ENCODE measurements at regions not wholly inside any gene's neighbourhood (a gene's known extent, or its start where the extent isn't known, plus 50 kb on each side); places are given as distances from the start of the nearest gene placed in this dataset.
"Not testable (repeated sequence)": the region's sequence is repeated elsewhere in the genome, so short reads cannot be mapped to it uniquely, and the experiment has no call there.

- not testable (repeated sequence) for DNase-seq (ENCODE audit: low spot score)
Observed at GRCh38 chr2:220779076-220779475, 793.0 kb downstream of the EPHA4 start.

GRCh38 chr2:220779511-220779910, 792.6 kb downstream of the EPHA4 start:
- no peak for DNase-seq (ENCODE audit: low spot score)

GRCh38 chr2:220779931-220780330, 792.2 kb downstream of the EPHA4 start:
- DNase-seq (ENCODE audit: low spot score), result no peak

- no peak for DNase-seq (ENCODE audit: low spot score)
Observed at GRCh38 chr2:220781622-220782241, 790.4 kb downstream of the EPHA4 start.

GRCh38 chr2:220782609-220783113, 789.4 kb downstream of the EPHA4 start:
- DNase-seq (ENCODE audit: low spot score), result no peak

- DNase-seq (ENCODE audit: low spot score), result no peak
Observed at GRCh38 chr2:220783671-220784070, 788.4 kb downstream of the EPHA4 start.

GRCh38 chr2:220785178-220785577, 786.9 kb downstream of the EPHA4 start:
- DNase-seq (ENCODE audit: low spot score), result no peak

- no peak for DNase-seq (ENCODE audit: low spot score)
Observed at GRCh38 chr2:220786216-220786615, 785.9 kb downstream of the EPHA4 start.

- no peak for DNase-seq (ENCODE audit: low spot score)
Observed at GRCh38 chr2:220787251-220787650, 784.9 kb downstream of the EPHA4 start.

- no peak for DNase-seq (ENCODE audit: low spot score)
Observed at GRCh38 chr2:220789961-220790360, 782.1 kb downstream of the EPHA4 start.

- DNase-seq (ENCODE audit: low spot score), result no peak
Observed at GRCh38 chr2:220795705-220796104, 776.4 kb downstream of the EPHA4 start.

- DNase-seq (ENCODE audit: low spot score), result no peak
Observed at GRCh38 chr2:220811115-220811514, 761.0 kb downstream of the EPHA4 start.

- no peak for DNase-seq (ENCODE audit: low spot score)
Observed at GRCh38 chr2:220811952-220812570, 760.0 kb downstream of the EPHA4 start.

GRCh38 chr2:220814441-220814840, 757.7 kb downstream of the EPHA4 start:
- DNase-seq (ENCODE audit: low spot score), result no peak

- no peak for DNase-seq (ENCODE audit: low spot score)
Observed at GRCh38 chr2:220815698-220816097, 756.4 kb downstream of the EPHA4 start.

- no peak for DNase-seq (ENCODE audit: low spot score)
Observed at GRCh38 chr2:220821683-220822082, 750.4 kb downstream of the EPHA4 start.

- not testable (repeated sequence) for DNase-seq (ENCODE audit: low spot score)
Observed at GRCh38 chr2:220823590-220823989, 748.5 kb downstream of the EPHA4 start.

- no peak for DNase-seq (ENCODE audit: low spot score)
Observed at GRCh38 chr2:220833446-220833845, 738.7 kb downstream of the EPHA4 start.

- DNase-seq (ENCODE audit: low spot score), result no peak
Observed at GRCh38 chr2:220835583-220835982, 736.5 kb downstream of the EPHA4 start.

- DNase-seq (ENCODE audit: low spot score), result no peak
Observed at GRCh38 chr2:220837226-220837625, 734.9 kb downstream of the EPHA4 start.

- DNase-seq (ENCODE audit: low spot score), result no peak
Observed at GRCh38 chr2:220842901-220843665, 729.0 kb downstream of the EPHA4 start.

GRCh38 chr2:220845766-220846273, 726.3 kb downstream of the EPHA4 start:
- no peak for DNase-seq (ENCODE audit: low spot score)

- no peak for DNase-seq (ENCODE audit: low spot score)
Observed at GRCh38 chr2:220847006-220847405, 725.1 kb downstream of the EPHA4 start.
